HEK293 (cell line): ENCODE measurements at regions not wholly inside any gene's neighbourhood (a gene's known extent, or its start where the extent isn't known, plus 50 kb on each side); places are given as distances from the start of the nearest gene placed in this dataset.

Source experiments
- HOXA7 ChIP-seq: sonication (generic); formaldehyde crosslinking; IDR thresholded peaks from 2 replicates; pipeline ENCODE4 v1.8.1; 2022; ENCODE audit warnings: missing genetic modification reagents, borderline replicate concordance
- ZBTB26 ChIP-seq: fragments of 450-650 bp; formaldehyde crosslinking; optimal IDR thresholded peaks from 2 replicates; pipeline ENCODE3; 2016; ENCODE audit warnings: missing biosample characterization, mild to moderate bottlenecking, missing genetic modification characterization
- ZNF488 ChIP-seq: fragments of 450-650 bp; formaldehyde crosslinking; IDR thresholded peaks from 2 replicates; pipeline ENCODE4 v1.5.1; 2016; ENCODE audit warnings: missing biosample characterization, missing genetic modification characterization
- ZNF785 ChIP-seq: fragments of 450-650 bp; formaldehyde crosslinking; IDR thresholded peaks from 2 replicates; pipeline ENCODE4 v1.5.1; 2016; ENCODE audit warnings: missing biosample characterization, missing genetic modification characterization
- TF ChIP-seq, protein P1 (sequence below): fragments of 450-650 bp; formaldehyde crosslinking; IDR thresholded peaks from 2 replicates; pipeline ENCODE4 v1.5.1; 2016; ENCODE audit warnings: missing biosample characterization, missing genetic modification characterization

GRCh38 chr3:189071446-189071845 lies 100.3 kb upstream of the TPRG1 start:
- TF ChIP-seq, protein P1, sequence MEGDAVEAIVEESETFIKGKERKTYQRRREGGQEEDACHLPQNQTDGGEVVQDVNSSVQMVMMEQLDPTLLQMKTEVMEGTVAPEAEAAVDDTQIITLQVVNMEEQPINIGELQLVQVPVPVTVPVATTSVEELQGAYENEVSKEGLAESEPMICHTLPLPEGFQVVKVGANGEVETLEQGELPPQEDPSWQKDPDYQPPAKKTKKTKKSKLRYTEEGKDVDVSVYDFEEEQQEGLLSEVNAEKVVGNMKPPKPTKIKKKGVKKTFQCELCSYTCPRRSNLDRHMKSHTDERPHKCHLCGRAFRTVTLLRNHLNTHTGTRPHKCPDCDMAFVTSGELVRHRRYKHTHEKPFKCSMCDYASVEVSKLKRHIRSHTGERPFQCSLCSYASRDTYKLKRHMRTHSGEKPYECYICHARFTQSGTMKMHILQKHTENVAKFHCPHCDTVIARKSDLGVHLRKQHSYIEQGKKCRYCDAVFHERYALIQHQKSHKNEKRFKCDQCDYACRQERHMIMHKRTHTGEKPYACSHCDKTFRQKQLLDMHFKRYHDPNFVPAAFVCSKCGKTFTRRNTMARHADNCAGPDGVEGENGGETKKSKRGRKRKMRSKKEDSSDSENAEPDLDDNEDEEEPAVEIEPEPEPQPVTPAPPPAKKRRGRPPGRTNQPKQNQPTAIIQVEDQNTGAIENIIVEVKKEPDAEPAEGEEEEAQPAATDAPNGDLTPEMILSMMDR (tag by site-specific recombination) = no peak
- TF ChIP-seq ZNF488 (tag by site-specific recombination) = no peak
- no peak for TF ChIP-seq HOXA7 (CRISPR knock-in tag)
- no peak for TF ChIP-seq ZBTB26 (tag by site-specific recombination)
- TF ChIP-seq ZNF785 (tag by site-specific recombination) = no peak
